Osteoblast (primary cell): ENCODE measurements at regions not wholly inside any gene's neighbourhood (a gene's known extent, or its start where the extent isn't known, plus 50 kb on each side); places are given as distances from the start of the nearest gene placed in this dataset.

Experiments used
- DNase-seq: peaks from one replicate; pipeline ENCODE4 v3.0.0; 2011; ENCODE audit warnings: low spot score, mixed read lengths; ENCODE audit not compliant: insufficient read length; ENCODE audit errors: missing footprints
- H2AFZ ChIP-seq: 2 replicates; pipeline ENCODE4 v1.6.0; 2011; ENCODE audit warnings: mild to moderate bottlenecking, low read length
- H3K27ac ChIP-seq: 2 replicates; pipeline ENCODE4 v1.5.1; 2011; ENCODE audit warnings: mild to moderate bottlenecking, low read depth, low read length, moderate library complexity
- H3K27me3 ChIP-seq: 2 replicates; pipeline ENCODE4 v1.6.0; 2012; ENCODE audit warnings: mild to moderate bottlenecking, control low read depth, inconsistent platforms, low read length, moderate library complexity; ENCODE audit not compliant: insufficient read depth
- H3K36me3 ChIP-seq: 2 replicates; pipeline ENCODE4 v1.5.1; 2011; ENCODE audit warnings: mild to moderate bottlenecking, low read length, control low read depth, moderate library complexity; ENCODE audit not compliant: insufficient read depth
- H3K4me1 ChIP-seq: 2 replicates; pipeline ENCODE4 v1.5.1; 2011; ENCODE audit warnings: mild to moderate bottlenecking, low read length, control low read depth, moderate library complexity; ENCODE audit not compliant: insufficient read depth
- H3K4me2 ChIP-seq: 2 replicates; pipeline ENCODE4 v1.6.0; 2011; ENCODE audit warnings: mild to moderate bottlenecking, low read length; ENCODE audit not compliant: insufficient read depth
- H3K4me3 ChIP-seq: fragments of 200-600 bp; sonication (generic); 3 replicates; pipeline ENCODE4 v1.5.1; 2012; ENCODE audit warnings: mild to moderate bottlenecking, low read length, inconsistent platforms; ENCODE audit not compliant: insufficient read depth
- H3K79me2 ChIP-seq: 2 replicates; pipeline ENCODE4 v1.6.0; 2012; ENCODE audit warnings: mild to moderate bottlenecking, low read length, control low read depth, inconsistent platforms; ENCODE audit not compliant: insufficient read depth
- H3K9me3 ChIP-seq: 2 replicates; pipeline ENCODE4 v1.5.1; 2011; ENCODE audit warnings: low read depth, low read length, control low read depth
- H4K20me1 ChIP-seq: 2 replicates; pipeline ENCODE4 v1.6.0; 2012; ENCODE audit warnings: mild to moderate bottlenecking, low read length, control low read depth; ENCODE audit not compliant: insufficient read depth
- CTCF ChIP-seq: IDR thresholded peaks from 2 replicates; pipeline ENCODE4 v1.5.1; 2011; ENCODE audit warnings: mild to moderate bottlenecking, low read depth, low read length, moderate library complexity; ENCODE audit errors: extremely low read depth

GRCh38 chr15:31768055-31768454 lies 262.3 kb upstream of the CHRNA7 start:
- Histone ChIP-seq H4K20me1 (no peaks in the 10 kb centered on the region), H3K4me3 (no peak overlapping the region), H2AFZ (no peak overlapping the region), H3K27me3 (no peaks in the 10 kb centered on the region), H3K4me1 (no peaks in the 10 kb centered on the region), H3K9me3 (no peaks in the 10 kb centered on the region), H3K36me3 (no peaks in the 10 kb centered on the region), H3K27ac (no peak overlapping the region), H3K4me2 (no peak overlapping the region), H3K79me2 (no peaks in the 10 kb centered on the region)
- no peak for DNase-seq
- no peak for TF ChIP-seq CTCF

GRCh38 chr15:31774045-31774444 lies 256.3 kb upstream of the CHRNA7 start:
- no peak overlapping the region for H3K4me2 ChIP-seq
- H3K4me3 ChIP-seq = no peak overlapping the region
- DNase-seq = no peak
- no peaks in the 10 kb centered on the region for H3K79me2 ChIP-seq
- no peaks in the 10 kb centered on the region for H3K27me3 ChIP-seq
- no peaks in the 10 kb centered on the region for H4K20me1 ChIP-seq
- H2AFZ ChIP-seq = no peak overlapping the region
- H3K9me3 ChIP-seq = no peaks in the 10 kb centered on the region
- no peak overlapping the region for H3K27ac ChIP-seq
- no peak for TF ChIP-seq CTCF
- no peaks in the 10 kb centered on the region for H3K4me1 ChIP-seq
- no peaks in the 10 kb centered on the region for H3K36me3 ChIP-seq

GRCh38 chr15:31776039-31776438 lies 254.3 kb upstream of the CHRNA7 start:
- no peak for DNase-seq
- no peaks in the 10 kb centered on the region for H3K36me3 ChIP-seq
- H3K4me2 ChIP-seq = no peak overlapping the region
- H3K4me3 ChIP-seq = no peak overlapping the region
- H4K20me1 ChIP-seq = no peaks in the 10 kb centered on the region
- H3K4me1 ChIP-seq = no peaks in the 10 kb centered on the region
- no peak for TF ChIP-seq CTCF
- no peaks in the 10 kb centered on the region for H3K9me3 ChIP-seq
- no peak overlapping the region for H2AFZ ChIP-seq
- no peaks in the 10 kb centered on the region for H3K79me2 ChIP-seq
- H3K27ac ChIP-seq = no peak overlapping the region
- H3K27me3 ChIP-seq = no peaks in the 10 kb centered on the region

- H3K4me2 ChIP-seq = no peak overlapping the region
- H3K4me3 ChIP-seq = no peak overlapping the region
- H3K27ac ChIP-seq = no peak overlapping the region
- no peaks in the 10 kb centered on the region for H3K27me3 ChIP-seq
- H3K36me3 ChIP-seq = no peaks in the 10 kb centered on the region
- H3K79me2 ChIP-seq = no peaks in the 10 kb centered on the region
- H4K20me1 ChIP-seq = no peaks in the 10 kb centered on the region
- H3K9me3 ChIP-seq = no peaks in the 10 kb centered on the region
- DNase-seq = no peak
- no peaks in the 10 kb centered on the region for H3K4me1 ChIP-seq
- no peak for TF ChIP-seq CTCF
- no peak overlapping the region for H2AFZ ChIP-seq
These were observed 249.1 kb upstream of the CHRNA7 start for GRCh38 chr15:31781261-31781660.
